GM10248 (cell line): ENCODE measurements at regions not wholly inside any gene's neighbourhood (a gene's known extent, or its start where the extent isn't known, plus 50 kb on each side); places are given as distances from the start of the nearest gene placed in this dataset.
"Not testable (repeated sequence)": the region's sequence is repeated elsewhere in the genome, so short reads cannot be mapped to it uniquely, and the experiment has no call there.

Source experiments
- CTCF ChIA-PET: fragments of 300-600 bp; sonication (Branson Sonifier 250); formaldehyde crosslinking; extraction: SDS; loops from one replicate; lab custom pipeline; 2021; ENCODE audit warnings: antibody characterized with exemption; lab: Yijun Ruan, JAX
- POLR2A ChIA-PET: fragments of 350-650 bp; sonication (Branson Sonifier 250); formaldehyde crosslinking; extraction: SDS; loops from one replicate; lab custom pipeline; 2020; ENCODE audit warnings: antibody characterized with exemption; lab: Yijun Ruan, JAX
- DNase-seq: peaks from one replicate; pipeline ENCODE4 v3.0.0; 2012; ENCODE audit errors: extremely low spot score
- CTCF ChIP-seq: IDR thresholded peaks from 2 replicates; pipeline ENCODE4 v1.5.1; 2012; ENCODE audit warnings: mild to moderate bottlenecking, low read depth; ENCODE audit errors: extremely low read depth, missing control alignments, control extremely low read depth

GRCh38 chrX:140090800-140091124 lies 125.4 kb upstream of the CXorf66 start:
- CTCF ChIA-PET = no interaction called here
- no peak for TF ChIP-seq CTCF
- DNase-seq = no peak
- POLR2A ChIA-PET = no interaction called here

GRCh38 chrX:140088438-140088837 lies 123.1 kb upstream of the CXorf66 start:
- ChIA-PET POLR2A (no interaction called here), CTCF (no interaction called here)
- no peak for DNase-seq
- no peak for TF ChIP-seq CTCF

GRCh38 chrX:140087875-140088274 lies 122.6 kb upstream of the CXorf66 start:
- ChIA-PET POLR2A (no interaction called here), CTCF (no interaction called here)
- DNase-seq = no peak
- TF ChIP-seq CTCF = no peak

GRCh38 chrX:140086691-140087090 lies 121.4 kb upstream of the CXorf66 start:
- CTCF ChIA-PET = no interaction called here
- POLR2A ChIA-PET = no interaction called here
- TF ChIP-seq CTCF = no peak
- DNase-seq = no peak

GRCh38 chrX:140074851-140075250 lies 109.5 kb upstream of the CXorf66 start:
- POLR2A ChIA-PET, DNase-seq, CTCF ChIA-PET: not testable (repeated sequence)

- POLR2A ChIA-PET = no interaction called here
- TF ChIP-seq CTCF = no peak
- DNase-seq = no peak
- CTCF ChIA-PET = no interaction called here
These were observed 105.7 kb upstream of the CXorf66 start for GRCh38 chrX:140071037-140071436.

GRCh38 chrX:140065961-140066662 lies 100.8 kb upstream of the CXorf66 start:
- POLR2A ChIA-PET = no interaction called here
- CTCF ChIA-PET = no interaction called here
- no peak for TF ChIP-seq CTCF
- no peak for DNase-seq
